ENCODE measurements at regions not wholly inside any gene's neighbourhood (a gene's known extent, or its start where the extent isn't known, plus 50 kb on each side); places are given as distances from the start of the nearest gene placed in this dataset.
"Not testable (repeated sequence)": the region's sequence is repeated elsewhere in the genome, so short reads cannot be mapped to it uniquely, and the experiment has no call there.

DNA sequence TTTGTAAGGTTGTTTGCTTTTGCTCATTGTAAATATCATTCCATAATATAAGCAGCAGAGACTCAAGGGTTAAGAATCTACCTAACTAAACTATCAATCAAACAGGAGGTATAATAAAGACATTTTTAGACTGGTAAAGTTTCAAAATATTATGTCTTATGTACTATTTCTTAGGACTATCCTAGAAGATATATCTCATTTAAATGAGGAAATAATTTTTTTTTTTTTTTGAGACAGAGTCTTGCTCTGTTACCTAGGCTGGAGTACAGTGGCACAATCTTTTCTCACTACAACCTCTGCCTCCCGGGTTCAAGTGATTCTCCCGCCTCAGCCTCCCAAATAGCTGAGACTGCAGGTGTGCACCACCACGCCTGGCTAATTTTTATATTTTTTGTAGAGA is 80.9 kb upstream of the PARD3 start:
- ChIA-PET CTCF (no interaction called here), POLR2A (no interaction called here)
- 100% methylated on average over 1 of the region's 3 CpGs for WGBS (ENCODE audit: insufficient coverage)
- H3K9me3 ChIP-seq (ENCODE audit: control extremely low read depth in 1 of 5, control insufficient read depth in 4 of 5, insufficient read depth in 2 of 5, low read depth in 1 of 5, low read length in 4 of 5): no peaks in the 10 kb centered on the region
- H3K4me3 ChIP-seq (ENCODE audit: control insufficient read depth in 1 of 7, extremely low read depth in 1 of 7, insufficient read depth in 4 of 7, low read depth in 2 of 7, low read length in 6 of 7): no peak overlapping the region
- peaks cover 0 to 2% (median 0%) of the 10 kb centered on the region in 5 experiments for H3K27me3 ChIP-seq (replicated peaks in 2 of 5; ENCODE audit: control insufficient read depth in 4 of 5, insufficient read depth in 5 of 5, low read length in 4 of 5)
- no peaks in the 10 kb centered on the region for H3K4me1 ChIP-seq (ENCODE audit: control extremely low read depth in 1 of 4, control insufficient read depth in 4 of 4, insufficient read depth in 4 of 4, low read length in 3 of 4)
- no peak overlapping the region for H3K27ac ChIP-seq (ENCODE audit: insufficient read depth in 1 of 2, low read depth in 1 of 2, low read length in 2 of 2, poor library complexity in 1 of 2, severe bottlenecking in 2 of 2)
- DNase-seq: no peak
- no peaks in the 10 kb centered on the region for H3K36me3 ChIP-seq (ENCODE audit: control insufficient read depth in 4 of 4, insufficient read depth in 4 of 4, low read length in 3 of 4)

DNA sequence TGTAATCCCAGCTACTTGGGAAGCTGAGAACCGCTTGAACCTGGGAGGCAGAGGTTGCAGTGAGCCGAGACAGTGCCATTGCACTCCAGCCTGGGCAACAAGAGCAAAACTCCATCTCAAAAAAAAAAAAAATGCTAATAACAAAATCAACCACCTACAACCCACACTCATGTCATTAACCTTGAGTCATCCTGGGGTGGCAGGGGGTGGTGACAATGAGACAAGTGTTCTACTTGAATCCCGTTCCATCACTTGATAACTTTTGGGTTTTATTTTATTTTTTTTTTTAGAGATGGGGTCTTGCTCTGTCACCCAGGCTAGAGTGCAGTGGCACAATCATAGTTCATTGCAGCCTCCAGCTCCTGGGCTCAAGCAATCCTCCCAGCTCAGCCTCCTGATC is 80.0 kb upstream of the PARD3 start:
- WGBS (ENCODE audit: insufficient coverage): 100% methylated on average over 1 of the region's 3 CpGs
- CTCF ChIA-PET; POLR2A ChIA-PET; H3K36me3 ChIP-seq (ENCODE audit: control insufficient read depth in 4 of 4, insufficient read depth in 4 of 4, low read length in 3 of 4); DNase-seq; H3K4me3 ChIP-seq (ENCODE audit: control insufficient read depth in 1 of 7, extremely low read depth in 1 of 7, insufficient read depth in 4 of 7, low read depth in 2 of 7, low read length in 6 of 7); H3K9me3 ChIP-seq (ENCODE audit: control extremely low read depth in 1 of 5, control insufficient read depth in 4 of 5, insufficient read depth in 2 of 5, low read depth in 1 of 5, low read length in 4 of 5); H3K27ac ChIP-seq (ENCODE audit: insufficient read depth in 1 of 2, low read depth in 1 of 2, low read length in 2 of 2, poor library complexity in 1 of 2, severe bottlenecking in 2 of 2); H3K4me1 ChIP-seq (ENCODE audit: control extremely low read depth in 1 of 4, control insufficient read depth in 4 of 4, insufficient read depth in 4 of 4, low read length in 3 of 4); H3K27me3 ChIP-seq (replicated peaks in 2 of 5; ENCODE audit: control insufficient read depth in 4 of 5, insufficient read depth in 5 of 5, low read length in 4 of 5): not testable (repeated sequence)

DNA sequence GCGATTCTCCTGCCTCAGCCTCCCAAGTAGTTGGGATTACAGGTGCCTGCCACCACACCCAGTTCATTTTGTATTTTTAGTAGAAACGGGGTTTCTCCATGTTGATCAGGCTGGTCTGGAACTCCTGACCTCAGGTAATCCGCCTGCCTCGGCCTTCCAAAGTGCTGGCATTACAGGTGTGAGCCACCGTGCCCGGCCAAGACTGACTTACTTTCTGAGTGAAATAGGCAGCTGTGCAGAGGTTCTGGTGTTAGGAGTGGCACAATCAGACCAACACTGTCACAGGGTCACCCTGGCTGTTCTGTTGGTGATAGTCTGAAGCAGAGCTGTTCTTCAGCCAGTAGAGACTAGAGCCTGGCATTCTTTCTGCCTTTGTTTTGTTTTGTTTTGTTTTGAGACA is 77.4 kb upstream of the PARD3 start:
- H3K36me3 ChIP-seq (ENCODE audit: control insufficient read depth in 4 of 4, insufficient read depth in 4 of 4, low read length in 3 of 4); DNase-seq; H3K27me3 ChIP-seq (replicated peaks in 2 of 5; ENCODE audit: control insufficient read depth in 4 of 5, insufficient read depth in 5 of 5, low read length in 4 of 5); H3K9me3 ChIP-seq (ENCODE audit: control extremely low read depth in 1 of 5, control insufficient read depth in 4 of 5, insufficient read depth in 2 of 5, low read depth in 1 of 5, low read length in 4 of 5); H3K4me1 ChIP-seq (ENCODE audit: control extremely low read depth in 1 of 4, control insufficient read depth in 4 of 4, insufficient read depth in 4 of 4, low read length in 3 of 4); H3K4me3 ChIP-seq (ENCODE audit: control insufficient read depth in 1 of 7, extremely low read depth in 1 of 7, insufficient read depth in 4 of 7, low read depth in 2 of 7, low read length in 6 of 7); CTCF ChIA-PET; POLR2A ChIA-PET; H3K27ac ChIP-seq (ENCODE audit: insufficient read depth in 1 of 2, low read depth in 1 of 2, low read length in 2 of 2, poor library complexity in 1 of 2, severe bottlenecking in 2 of 2): not testable (repeated sequence)
- 96% methylated on average over 3 of the region's 6 CpGs for WGBS (ENCODE audit: insufficient coverage)

DNA sequence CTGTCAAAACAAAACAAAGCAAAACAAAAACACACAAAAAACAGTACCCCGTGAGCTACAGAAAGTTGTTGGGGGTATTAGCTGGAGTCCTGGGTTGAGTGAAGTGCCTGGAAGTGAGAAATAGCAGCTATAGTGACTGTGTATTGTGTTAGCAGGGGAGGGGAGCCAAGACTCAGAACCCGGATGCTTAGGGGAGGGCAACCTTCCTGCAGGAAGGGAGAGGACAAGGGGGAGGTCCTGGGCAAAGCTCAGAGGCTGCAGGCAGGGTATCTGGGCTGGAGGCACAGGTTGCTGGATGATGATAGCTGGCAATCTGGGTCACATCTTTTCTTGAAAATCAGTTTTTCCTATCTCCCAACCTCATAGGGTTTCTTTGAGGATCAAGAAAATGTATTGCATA is 75.8 kb upstream of the PARD3 start:
- POLR2A ChIA-PET: no interaction called here
- Histone ChIP-seq H3K4me3 (ENCODE audit: control insufficient read depth in 1 of 7, extremely low read depth in 1 of 7, insufficient read depth in 4 of 7, low read depth in 2 of 7, low read length in 6 of 7) (no peak overlapping the region), H3K27ac (ENCODE audit: insufficient read depth in 1 of 2, low read depth in 1 of 2, low read length in 2 of 2, poor library complexity in 1 of 2, severe bottlenecking in 2 of 2) (no peak overlapping the region), H3K27me3 (replicated peaks in 2 of 5; ENCODE audit: control insufficient read depth in 4 of 5, insufficient read depth in 5 of 5, low read length in 4 of 5) (peaks cover 0 to 2% (median 0%) of the 10 kb centered on the region in 5 experiments), H3K4me1 (ENCODE audit: control extremely low read depth in 1 of 4, control insufficient read depth in 4 of 4, insufficient read depth in 4 of 4, low read length in 3 of 4) (no peaks in the 10 kb centered on the region), H3K36me3 (ENCODE audit: control insufficient read depth in 4 of 4, insufficient read depth in 4 of 4, low read length in 3 of 4) (no peaks in the 10 kb centered on the region), H3K9me3 (ENCODE audit: control extremely low read depth in 1 of 5, control insufficient read depth in 4 of 5, insufficient read depth in 2 of 5, low read depth in 1 of 5, low read length in 4 of 5) (no peaks in the 10 kb centered on the region)
- 38% methylated on average over 2 of the region's 2 CpGs for WGBS (ENCODE audit: insufficient coverage)
- DNase-seq: no peak
- CTCF ChIA-PET: no interaction called here

DNA sequence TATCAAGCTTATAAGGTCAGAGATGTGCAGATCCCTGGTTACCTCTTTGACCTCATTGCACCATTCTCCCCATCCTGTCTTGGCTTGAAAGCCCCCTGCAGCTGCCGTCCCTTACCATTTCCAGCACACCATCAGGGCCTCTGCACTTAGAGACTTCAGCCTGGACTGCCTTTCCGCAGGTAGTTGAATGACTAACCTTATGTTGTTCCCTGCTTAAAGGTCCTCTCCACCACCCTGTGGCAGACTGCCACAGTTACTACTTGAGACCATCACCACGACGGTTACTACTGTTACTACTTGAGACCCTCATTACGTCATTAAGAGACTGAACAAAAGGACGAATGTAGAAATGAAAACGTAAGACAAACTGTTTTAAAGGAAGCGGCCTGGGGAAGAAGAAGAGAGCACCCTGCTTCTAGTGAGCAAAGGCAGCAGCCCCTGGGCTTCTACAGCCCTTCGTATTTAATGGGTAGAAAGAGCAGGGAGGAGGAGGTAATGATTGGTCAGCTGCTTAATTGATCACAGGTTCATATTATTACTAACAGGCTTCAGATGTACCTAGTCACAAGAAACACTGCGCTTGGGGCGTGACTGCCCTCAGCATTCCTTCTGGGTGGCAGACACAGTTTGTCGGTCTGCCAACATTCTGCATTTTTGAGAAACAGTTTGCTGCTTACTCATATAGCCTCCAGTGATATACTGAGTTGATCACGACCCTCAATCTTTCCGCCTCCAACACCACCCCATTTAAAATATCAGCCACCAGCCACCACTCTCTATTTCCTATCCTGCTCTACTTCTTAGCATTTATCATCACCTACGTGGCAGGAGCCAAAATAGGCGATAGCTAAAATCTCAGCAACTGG is 74.1 kb upstream of the PARD3 start:
- H3K27me3 ChIP-seq (replicated peaks in 2 of 5; ENCODE audit: control insufficient read depth in 4 of 5, insufficient read depth in 5 of 5, low read length in 4 of 5): peaks cover 0 to 2% (median 0%) of the 10 kb centered on the region in 5 experiments
- ChIA-PET CTCF (no interaction called here), POLR2A (no interaction called here)
- H3K9me3 ChIP-seq (ENCODE audit: control extremely low read depth in 1 of 5, control insufficient read depth in 4 of 5, insufficient read depth in 2 of 5, low read depth in 1 of 5, low read length in 4 of 5): no peaks in the 10 kb centered on the region
- 100% methylated on average over 13 of the region's 16 CpGs for WGBS (ENCODE audit: insufficient coverage)
- H3K27ac ChIP-seq (ENCODE audit: insufficient read depth in 1 of 2, low read depth in 1 of 2, low read length in 2 of 2, poor library complexity in 1 of 2, severe bottlenecking in 2 of 2): no peak overlapping the region
- no peak overlapping the region for H3K4me3 ChIP-seq (ENCODE audit: control insufficient read depth in 1 of 7, extremely low read depth in 1 of 7, insufficient read depth in 4 of 7, low read depth in 2 of 7, low read length in 6 of 7)
- no peak for DNase-seq
- no peaks in the 10 kb centered on the region for H3K36me3 ChIP-seq (ENCODE audit: control insufficient read depth in 4 of 4, insufficient read depth in 4 of 4, low read length in 3 of 4)
- H3K4me1 ChIP-seq (ENCODE audit: control extremely low read depth in 1 of 4, control insufficient read depth in 4 of 4, insufficient read depth in 4 of 4, low read length in 3 of 4): no peaks in the 10 kb centered on the region

DNA sequence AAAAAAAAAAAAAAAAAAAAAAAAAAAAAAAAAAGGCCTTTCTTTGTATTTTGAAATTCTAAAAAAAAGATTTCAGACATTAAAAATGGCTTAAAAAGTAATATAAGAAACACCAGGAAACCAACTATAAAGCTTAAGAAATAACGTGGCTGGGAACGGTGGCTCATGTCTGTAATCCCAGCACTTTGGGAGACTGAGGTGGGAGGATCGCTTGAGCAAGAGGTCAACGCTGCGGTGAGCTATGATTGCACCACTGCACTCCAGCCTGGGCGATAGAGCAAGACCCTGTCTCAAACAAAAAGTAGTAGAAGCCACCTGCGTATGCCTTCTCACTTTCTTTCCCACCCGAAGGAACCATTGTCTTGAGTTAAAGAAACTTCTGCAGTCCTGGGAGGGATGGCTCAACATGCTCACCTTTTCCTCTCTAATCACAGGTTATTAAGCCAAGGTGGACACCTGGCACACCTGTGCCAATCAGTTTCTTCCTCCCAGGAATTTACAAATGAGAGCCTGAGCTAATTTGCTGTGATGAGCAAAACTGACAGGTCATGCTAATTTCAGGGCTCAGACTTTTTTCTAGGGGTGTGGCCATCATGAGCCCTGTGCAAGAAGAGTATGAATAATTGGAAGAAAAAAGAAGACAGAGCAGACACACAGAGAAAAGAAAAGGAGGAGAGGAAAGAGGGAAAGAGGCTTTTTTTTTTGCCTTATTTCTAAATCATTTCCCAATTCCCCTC is 72.0 kb upstream of the PARD3 start:
- H3K27me3 ChIP-seq (replicated peaks in 2 of 5; ENCODE audit: control insufficient read depth in 4 of 5, insufficient read depth in 5 of 5, low read length in 4 of 5): no peaks in the 10 kb centered on the region
- POLR2A ChIA-PET: no interaction called here
- DNase-seq: no peak
- no peak overlapping the region for H3K4me3 ChIP-seq (ENCODE audit: control insufficient read depth in 1 of 7, extremely low read depth in 1 of 7, insufficient read depth in 4 of 7, low read depth in 2 of 7, low read length in 6 of 7)
- H3K9me3 ChIP-seq (ENCODE audit: control extremely low read depth in 1 of 5, control insufficient read depth in 4 of 5, insufficient read depth in 2 of 5, low read depth in 1 of 5, low read length in 4 of 5): no peaks in the 10 kb centered on the region
- WGBS (ENCODE audit: insufficient coverage): 96% methylated on average over 7 of the region's 8 CpGs
- no peak overlapping the region for H3K27ac ChIP-seq (ENCODE audit: insufficient read depth in 1 of 2, low read depth in 1 of 2, low read length in 2 of 2, poor library complexity in 1 of 2, severe bottlenecking in 2 of 2)
- CTCF ChIA-PET: no interaction called here
- H3K4me1 ChIP-seq (ENCODE audit: control extremely low read depth in 1 of 4, control insufficient read depth in 4 of 4, insufficient read depth in 4 of 4, low read length in 3 of 4): no peaks in the 10 kb centered on the region
- no peaks in the 10 kb centered on the region for H3K36me3 ChIP-seq (ENCODE audit: control insufficient read depth in 4 of 4, insufficient read depth in 4 of 4, low read length in 3 of 4)

GRCh38 chr10:34885898-34886297 is 70.8 kb upstream of the PARD3 start:
- no peaks in the 10 kb centered on the region for H3K4me1 ChIP-seq (ENCODE audit: control extremely low read depth in 1 of 4, control insufficient read depth in 4 of 4, insufficient read depth in 4 of 4, low read length in 3 of 4)
- H3K27ac ChIP-seq (ENCODE audit: insufficient read depth in 1 of 2, low read depth in 1 of 2, low read length in 2 of 2, poor library complexity in 1 of 2, severe bottlenecking in 2 of 2): no peak overlapping the region
- POLR2A ChIA-PET: no interaction called here
- no peaks in the 10 kb centered on the region for H3K27me3 ChIP-seq (replicated peaks in 2 of 5; ENCODE audit: control insufficient read depth in 4 of 5, insufficient read depth in 5 of 5, low read length in 4 of 5)
- H3K36me3 ChIP-seq (ENCODE audit: control insufficient read depth in 4 of 4, insufficient read depth in 4 of 4, low read length in 3 of 4): no peaks in the 10 kb centered on the region
- WGBS (ENCODE audit: insufficient coverage): 100% methylated on average over 1 of the region's 3 CpGs
- H3K4me3 ChIP-seq (ENCODE audit: control insufficient read depth in 1 of 7, extremely low read depth in 1 of 7, insufficient read depth in 4 of 7, low read depth in 2 of 7, low read length in 6 of 7): no peak overlapping the region
- no peak for DNase-seq
- no peaks in the 10 kb centered on the region for H3K9me3 ChIP-seq (ENCODE audit: control extremely low read depth in 1 of 5, control insufficient read depth in 4 of 5, insufficient read depth in 2 of 5, low read depth in 1 of 5, low read length in 4 of 5)
- CTCF ChIA-PET: interaction anchor here (1.0 kb wide), 1 partner anchor 240 kb away, joined by 3 read pairs; no protein-coding TSS in a partner anchor
